Activated CD8-positive, alpha-beta memory T cell treated with anti-CD3 and anti-CD28 coated beads for 36 hours (primary cell): ENCODE measurements at regions not wholly inside any gene's neighbourhood (a gene's known extent, or its start where the extent isn't known, plus 50 kb on each side); places are given as distances from the start of the nearest gene placed in this dataset.
"Not testable (repeated sequence)": the region's sequence is repeated elsewhere in the genome, so short reads cannot be mapped to it uniquely, and the experiment has no call there.

Experiments used
- CTCF ChIA-PET: fragments of 350-600 bp; sonication (Branson Sonifier 250); formaldehyde crosslinking; loops from one replicate; lab custom pipeline; 2021; ENCODE audit warnings: antibody characterized with exemption; lab: Charles Lee
- POLR2A ChIA-PET: fragments of 350-600 bp; sonication (Branson Sonifier 250); formaldehyde crosslinking; loops from one replicate; lab custom pipeline; 2021; ENCODE audit warnings: antibody characterized with exemption; lab: Charles Lee

DNA sequence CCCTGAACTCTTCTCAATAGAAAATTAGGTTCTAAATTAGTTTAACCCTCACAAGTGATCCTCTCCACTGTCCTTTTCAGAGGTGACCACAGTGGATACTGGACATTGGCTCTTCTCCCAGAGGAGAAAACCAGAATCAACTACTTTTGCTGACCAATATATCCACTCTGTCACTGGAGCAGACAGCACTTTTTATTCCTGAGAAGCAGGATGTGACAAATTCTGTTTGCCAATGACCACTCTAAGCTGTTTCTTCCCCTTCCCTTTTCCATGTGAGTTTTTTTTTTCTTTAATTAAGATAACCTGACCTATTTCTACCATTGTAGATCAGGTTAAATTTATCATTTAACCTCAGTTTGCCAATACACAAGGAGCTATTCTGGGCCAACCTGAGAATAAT, 79.7 kb upstream of the ZNF280D start:
- ChIA-PET CTCF (no interaction called here), POLR2A (no interaction called here)

DNA sequence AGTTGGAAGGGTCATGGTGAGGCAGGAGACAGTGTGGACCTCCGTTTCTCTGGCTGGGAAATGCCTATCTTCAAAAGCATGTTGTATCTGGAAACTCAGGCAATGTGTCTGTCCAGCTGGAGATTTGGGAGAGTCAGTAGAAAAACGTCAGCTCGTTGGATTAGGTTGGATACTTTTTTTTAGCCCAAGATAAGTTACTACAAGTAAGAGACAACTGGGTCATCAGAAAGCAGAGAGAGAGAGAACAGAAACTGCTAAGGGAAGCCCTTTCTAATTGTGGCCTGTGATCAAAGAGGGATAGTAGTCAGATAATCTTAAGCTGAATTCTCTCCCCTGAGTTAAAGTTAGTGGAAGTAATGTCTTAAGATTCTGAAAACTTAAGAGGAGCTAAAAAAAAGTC, 78.9 kb upstream of the ZNF280D start:
- ChIA-PET POLR2A (no interaction called here), CTCF (no interaction called here)

DNA sequence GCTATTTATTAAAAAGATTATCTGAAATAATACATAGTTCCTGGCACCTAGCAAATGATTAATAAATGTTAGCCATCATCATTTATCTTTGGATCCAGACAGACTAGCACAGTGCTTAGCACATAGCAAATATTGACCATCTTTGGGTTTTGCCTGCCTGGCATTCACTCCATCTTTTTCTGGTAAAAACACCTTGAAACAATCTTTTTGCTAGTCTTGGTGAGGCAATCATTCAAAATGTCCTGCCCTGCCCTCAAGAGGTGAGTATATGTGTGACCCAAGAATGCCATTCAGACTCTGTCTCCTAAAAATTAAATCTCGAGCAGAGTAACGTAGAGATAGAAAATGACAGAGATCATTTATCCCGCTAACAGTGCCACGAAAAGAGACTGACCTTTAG, 78.3 kb upstream of the ZNF280D start:
- CTCF ChIA-PET = no interaction called here
- POLR2A ChIA-PET = no interaction called here

DNA sequence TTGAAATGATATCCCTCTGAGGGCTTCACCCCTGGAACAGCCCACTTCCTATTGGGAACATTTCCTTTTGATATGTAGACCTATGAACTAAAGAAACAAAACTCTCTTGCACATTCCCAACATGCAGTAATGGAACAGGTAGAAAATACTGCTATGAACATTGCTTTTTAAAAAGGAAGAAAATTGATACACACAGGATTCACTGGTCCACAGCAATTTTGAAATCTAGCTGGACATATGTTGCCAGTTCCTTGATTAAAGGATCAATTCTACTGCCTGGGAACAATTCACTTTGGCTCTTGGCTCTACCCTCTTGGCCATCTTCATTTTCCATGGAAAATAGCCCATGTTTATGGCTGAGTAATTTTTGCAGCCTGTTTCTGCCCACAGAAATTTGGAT, 74.9 kb upstream of the ZNF280D start:
- ChIA-PET POLR2A (no interaction called here), CTCF (no interaction called here)

DNA sequence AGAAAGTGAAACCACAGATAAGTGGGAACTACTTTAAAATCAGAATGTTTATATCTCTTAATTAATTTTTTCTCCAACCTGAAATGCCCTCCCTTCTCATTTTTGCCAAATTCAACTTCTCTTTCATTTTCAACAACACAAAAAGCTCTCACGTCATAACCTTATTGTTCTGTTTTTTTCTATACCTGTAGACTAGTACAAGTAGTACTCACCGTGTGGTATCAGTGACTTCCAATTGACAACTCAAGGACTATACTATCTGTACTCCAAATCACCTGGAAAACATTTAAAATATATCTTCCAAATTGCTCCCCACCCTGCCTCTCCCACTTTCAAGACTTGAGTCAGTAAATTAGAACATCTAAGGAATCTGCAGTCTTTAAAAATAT, 72.8 kb upstream of the ZNF280D start:
- ChIA-PET POLR2A (interaction anchor here (0.5 kb wide), 1 partner anchor 39 kb away, joined by 4 read pairs; no protein-coding TSS in a partner anchor), CTCF (no interaction called here)

DNA sequence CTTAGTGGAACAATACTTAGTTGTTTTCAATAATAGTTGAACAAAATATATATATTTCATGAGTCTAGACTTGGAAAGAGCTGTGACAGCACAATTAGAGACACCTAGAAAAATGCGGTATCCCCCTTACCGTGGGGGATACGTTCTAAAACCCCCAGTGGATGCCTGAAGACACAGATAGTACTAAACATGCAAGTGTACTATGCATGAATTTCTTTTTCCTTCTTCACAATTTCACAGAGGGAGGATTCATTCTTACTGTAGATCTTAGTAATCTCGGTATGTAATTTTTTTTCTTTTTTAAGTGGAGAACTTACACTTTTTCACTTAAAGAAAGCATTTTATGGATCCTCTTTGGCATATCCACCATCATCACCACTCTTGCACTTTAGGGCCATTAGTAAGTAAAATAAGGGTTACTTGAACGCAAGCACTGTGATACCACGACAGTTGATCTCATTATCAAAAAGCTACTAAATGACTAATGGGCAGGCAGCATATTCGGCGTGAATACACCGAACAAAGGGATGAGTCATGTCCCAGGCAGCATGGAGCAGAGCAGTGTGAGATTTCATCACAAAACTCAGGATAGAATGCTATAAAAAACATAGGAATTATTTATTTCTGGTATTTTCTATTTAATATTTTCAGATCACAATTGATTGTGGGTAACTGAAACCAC, 72.3 kb upstream of the ZNF280D start:
- CTCF ChIA-PET = no interaction called here

DNA sequence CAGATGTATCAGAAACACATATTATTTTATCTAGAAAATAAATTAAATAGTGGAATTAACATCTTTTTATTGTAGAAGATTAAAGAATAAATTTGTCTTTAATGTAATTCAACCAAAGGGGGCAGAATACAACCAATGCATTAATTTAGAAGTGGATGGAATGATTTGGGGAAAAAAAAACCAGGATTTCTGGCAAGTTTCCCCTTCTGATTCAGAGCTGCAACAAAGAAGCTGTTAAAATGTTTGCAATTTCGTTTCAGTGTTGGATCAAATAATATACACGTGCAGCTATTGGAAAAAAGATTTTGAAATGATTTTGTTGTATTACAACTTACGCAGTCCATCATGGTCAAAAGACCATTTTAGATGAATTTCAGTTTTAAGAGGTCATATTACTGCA, 71.6 kb upstream of the ZNF280D start:
- POLR2A ChIA-PET = no interaction called here
- CTCF ChIA-PET = no interaction called here

More for the DNA sequence above, 72.3 kb upstream of the ZNF280D start:
- POLR2A ChIA-PET = no interaction called here

DNA sequence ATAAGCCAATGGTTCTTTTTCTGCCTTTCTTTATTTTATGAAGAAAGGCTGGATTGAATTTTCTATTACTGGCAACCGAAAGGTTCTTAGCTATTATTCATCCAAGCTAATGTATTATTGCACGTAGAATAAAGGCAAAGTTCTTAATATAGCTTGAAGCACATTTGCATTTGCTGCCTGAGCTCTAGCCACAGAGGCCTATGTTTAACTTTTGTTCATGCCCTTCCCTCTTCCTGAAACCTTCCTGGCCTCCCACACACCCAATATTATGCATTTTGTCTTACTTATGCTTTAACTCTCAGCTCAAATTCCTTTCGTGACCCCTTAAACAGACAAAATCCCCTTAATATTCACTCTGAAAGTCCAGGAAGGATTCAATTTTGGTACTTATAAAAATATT, 71.0 kb upstream of the ZNF280D start:
- ChIA-PET POLR2A (no interaction called here), CTCF (interaction anchor here (0.7 kb wide), 1 partner anchor 29 kb away, joined by 3 read pairs; no protein-coding TSS in a partner anchor)

DNA sequence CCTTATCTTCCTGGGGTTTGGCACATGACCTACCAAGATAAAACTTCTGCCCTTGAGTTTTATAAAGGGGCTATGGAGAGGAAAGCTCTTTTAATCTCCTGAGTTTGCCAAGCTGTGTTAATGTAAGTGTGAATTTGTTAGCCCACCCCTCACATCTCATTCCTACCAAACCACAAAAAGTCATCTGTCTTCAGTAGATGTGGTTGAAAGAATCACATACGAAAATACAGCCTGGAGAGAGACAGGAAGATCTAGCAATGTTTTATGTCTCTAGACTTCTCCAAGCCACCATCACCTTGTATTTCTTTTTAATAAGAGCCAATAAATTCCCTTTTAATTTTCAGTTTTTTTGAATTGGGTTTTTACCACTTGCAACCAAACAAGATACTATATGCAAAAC, 68.9 kb upstream of the ZNF280D start:
- CTCF ChIA-PET = no interaction called here
- POLR2A ChIA-PET = no interaction called here

DNA sequence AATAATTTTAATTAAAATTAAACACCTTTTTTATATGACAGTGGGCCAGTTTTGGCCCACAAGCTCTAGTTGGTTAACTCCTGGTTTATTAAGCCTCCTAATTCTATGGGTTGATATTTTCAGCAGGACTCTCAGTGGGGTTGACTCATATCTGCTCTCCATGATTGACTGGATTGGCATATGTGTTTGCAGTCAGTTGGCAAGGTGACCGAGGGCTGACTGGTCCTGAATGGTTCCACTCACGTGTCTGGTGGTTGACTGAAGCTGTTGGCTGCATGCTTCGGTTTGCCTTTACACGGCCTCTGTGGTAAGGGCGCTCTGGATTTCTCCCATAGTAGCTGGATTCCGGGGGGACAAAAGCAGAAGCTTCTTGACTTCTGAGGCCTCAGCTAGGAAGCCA, 65.3 kb upstream of the ZNF280D start:
- ChIA-PET CTCF (interaction anchor here (1.5 kb wide), 1 partner anchor 11 kb away, joined by 3 read pairs; no protein-coding TSS in a partner anchor), POLR2A (interaction anchor here (1.0 kb wide), 1 partner anchor 12 kb away, joined by 4 read pairs; no protein-coding TSS in a partner anchor)

DNA sequence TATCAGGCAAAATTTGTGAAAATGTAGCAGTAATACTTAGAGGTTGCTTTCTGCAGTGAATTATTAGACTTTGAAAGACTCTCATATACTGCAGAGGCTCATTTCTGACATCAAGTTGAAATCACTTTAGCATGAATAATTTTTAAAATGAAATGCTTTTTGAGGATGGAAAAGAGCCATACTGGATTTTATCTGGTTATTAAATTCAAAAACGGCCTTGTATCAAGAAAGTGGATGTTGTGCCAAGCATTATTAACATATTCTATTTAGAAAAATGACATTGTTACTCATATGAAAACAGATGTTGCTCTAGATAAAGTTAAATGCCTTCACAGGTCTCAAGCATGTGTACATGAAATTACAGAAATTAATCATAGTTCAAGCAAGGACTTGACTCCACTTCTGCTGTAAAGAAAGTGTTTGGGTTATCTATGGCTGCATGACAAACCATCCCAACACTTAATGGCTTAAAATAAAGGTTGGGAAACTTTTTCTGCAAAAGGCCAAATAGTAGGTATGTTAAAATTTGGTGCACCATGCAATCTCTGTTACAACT, 64.5 kb upstream of the ZNF280D start:
- ChIA-PET CTCF (interaction anchor here (1.4 to 1.5 kb wide), 2 partner anchors 10 kb away, joined by 3 read pairs; no protein-coding TSS in a partner anchor), POLR2A (interaction anchor here (1.0 kb wide), 1 partner anchor 11 kb away, joined by 4 read pairs; no protein-coding TSS in a partner anchor)

DNA sequence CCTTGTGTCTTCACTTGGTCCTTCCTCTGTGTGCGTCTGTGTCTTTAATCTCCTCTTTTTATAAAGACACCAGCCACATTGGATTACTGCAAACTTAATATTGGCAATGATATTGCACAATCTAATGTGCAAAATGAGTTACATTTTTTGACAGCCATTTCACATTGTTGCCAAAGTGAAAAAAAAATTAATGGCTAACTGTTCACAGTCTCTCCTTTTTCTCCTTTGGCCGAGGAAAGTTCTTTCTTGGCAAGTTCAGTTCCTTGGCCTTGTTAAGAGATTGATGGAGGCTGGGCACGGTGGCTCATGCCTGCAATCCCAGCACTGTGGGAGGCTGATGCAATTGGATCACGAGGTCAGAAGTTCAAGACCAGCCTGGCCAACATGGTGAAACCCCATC, 62.2 kb upstream of the ZNF280D start:
- POLR2A ChIA-PET = no interaction called here
- CTCF ChIA-PET = no interaction called here

DNA sequence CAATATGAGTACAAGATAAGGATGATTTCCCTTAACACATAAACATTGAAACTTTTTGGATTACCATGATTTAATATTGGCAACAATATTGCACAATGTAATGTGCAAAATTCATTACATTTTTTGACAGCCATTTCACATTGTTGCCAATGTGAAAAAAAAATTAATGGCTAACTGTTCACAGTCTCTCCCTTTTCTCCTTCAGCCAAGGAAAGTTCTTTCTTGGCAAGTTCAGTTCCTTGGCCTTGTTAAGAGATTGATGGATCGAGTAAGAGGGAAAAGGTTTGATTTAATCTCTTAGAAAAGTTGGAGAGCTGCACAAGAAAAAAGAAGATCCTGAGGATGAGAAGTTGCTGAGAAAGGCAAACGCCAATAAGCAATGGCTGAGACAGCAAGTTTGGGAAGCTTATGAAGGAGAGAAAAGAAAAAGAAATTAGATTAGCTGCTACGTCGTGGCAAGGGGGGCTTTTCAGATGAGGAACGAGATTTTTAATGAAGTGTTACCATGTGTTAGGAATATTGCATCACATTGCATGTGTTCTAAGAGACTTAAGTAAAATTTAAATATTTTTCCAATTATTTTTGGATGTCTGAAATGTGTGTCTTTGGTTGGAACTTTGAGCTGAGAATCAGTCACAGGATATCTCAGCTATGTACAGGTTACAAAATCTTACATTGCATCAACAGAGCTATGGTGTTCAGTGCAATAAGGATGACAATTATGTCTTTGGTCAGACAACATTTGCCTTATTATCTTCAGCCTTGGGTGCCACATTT, 61.4 kb upstream of the ZNF280D start:
- POLR2A ChIA-PET = no interaction called here
- CTCF ChIA-PET = no interaction called here

DNA sequence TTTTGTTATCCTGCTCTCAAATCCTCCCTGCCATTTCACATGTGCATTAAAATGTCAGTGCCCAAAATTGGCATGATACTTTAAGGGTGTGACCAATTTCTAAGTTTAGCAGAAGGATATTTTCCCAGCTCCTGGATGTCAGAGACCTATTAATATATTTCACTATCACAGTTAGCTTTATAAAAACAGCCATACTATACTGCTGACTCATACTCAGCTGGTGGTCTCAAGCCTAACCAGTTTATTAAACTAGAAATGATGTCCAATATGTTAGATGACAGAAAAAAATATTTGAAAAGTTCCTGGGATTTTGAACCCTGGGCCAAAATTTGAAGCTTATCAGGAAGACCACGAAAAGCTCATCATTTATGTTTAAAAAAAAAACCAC, 60.9 kb upstream of the ZNF280D start:
- POLR2A ChIA-PET = no interaction called here
- CTCF ChIA-PET = no interaction called here

DNA sequence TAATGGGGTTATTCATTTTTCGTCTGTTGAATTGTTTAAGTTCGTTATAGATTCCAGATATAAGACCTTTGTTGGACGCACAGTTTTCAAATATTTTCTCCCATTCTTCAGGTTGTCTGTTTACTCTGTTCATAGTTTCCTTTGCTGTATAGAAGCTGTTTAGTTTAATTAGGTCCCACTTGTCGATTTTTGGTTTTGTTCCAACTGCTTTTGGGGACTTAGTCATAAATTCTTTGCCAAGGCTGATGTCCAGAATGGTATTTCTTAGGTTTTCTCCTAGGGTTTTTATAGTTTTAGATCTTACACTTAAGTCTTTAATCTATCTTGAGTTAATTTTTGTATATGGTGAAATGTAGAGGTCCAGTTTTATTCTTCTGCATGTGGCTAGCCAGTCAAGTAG, 58.9 kb upstream of the ZNF280D start:
- ChIA-PET CTCF (no interaction called here), POLR2A (no interaction called here)

DNA sequence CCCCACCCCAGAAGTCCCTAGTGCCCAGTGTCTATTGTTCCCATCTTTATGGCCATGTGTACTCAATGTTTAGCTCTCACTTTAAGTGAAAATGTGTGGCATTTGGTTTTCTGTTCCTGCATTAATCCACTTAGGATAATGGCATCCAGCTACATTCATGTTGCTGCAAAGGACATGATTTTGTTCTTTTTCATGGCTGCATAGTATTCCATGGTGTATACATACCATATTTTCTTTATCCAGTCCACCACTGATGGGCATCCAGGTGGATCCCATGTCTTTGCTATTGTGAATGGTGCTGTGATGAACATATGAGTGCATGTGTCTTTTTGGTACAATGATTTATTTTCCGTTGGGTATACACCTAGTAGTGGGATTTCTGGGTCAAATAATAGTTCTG, 58.2 kb upstream of the ZNF280D start:
- CTCF ChIA-PET, POLR2A ChIA-PET: not testable (repeated sequence)

DNA sequence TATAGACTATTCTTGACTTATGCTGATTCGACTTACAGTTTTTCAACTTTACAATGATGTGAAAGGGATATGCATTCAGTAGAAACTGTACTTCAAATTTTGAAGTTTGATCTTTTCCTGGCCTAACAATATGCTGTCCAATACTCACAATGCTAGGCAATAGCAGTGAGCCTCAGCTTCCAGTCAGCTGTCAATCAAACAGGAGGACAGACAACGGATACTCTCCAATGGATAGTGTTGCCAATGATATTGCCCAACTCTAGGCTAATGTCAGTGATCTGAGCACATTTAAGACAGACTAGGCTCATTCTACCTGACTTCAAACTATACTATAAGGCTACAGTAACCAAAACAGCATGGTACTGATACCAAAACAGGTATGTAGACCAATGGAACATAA, 55.0 kb upstream of the ZNF280D start:
- CTCF ChIA-PET = interaction anchor here (0.9 kb wide), 1 partner anchor 9 kb away, joined by 3 read pairs; no protein-coding TSS in a partner anchor
- POLR2A ChIA-PET = no interaction called here

DNA sequence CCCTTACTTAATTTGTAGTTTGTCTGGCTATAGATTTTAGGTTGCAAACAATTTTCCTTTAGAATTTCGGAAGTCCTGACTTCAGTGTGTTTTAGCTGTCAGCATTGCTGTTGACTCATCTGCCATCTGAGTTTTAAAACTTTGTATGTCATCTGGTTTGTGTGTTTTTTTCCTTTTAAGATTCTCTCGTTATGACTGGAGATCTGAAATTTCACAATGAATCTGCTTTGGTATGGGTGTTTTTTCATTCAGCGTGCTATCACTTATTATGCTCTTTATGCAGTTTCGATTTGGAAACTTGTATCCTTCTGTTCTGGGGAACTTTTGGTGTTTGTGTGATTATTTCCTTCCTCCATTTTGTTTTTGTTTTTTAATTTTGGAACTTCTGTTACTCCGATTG, 53.7 kb upstream of the ZNF280D start:
- CTCF ChIA-PET = interaction anchor here (1.1 kb wide), 1 partner anchor 12 kb away, joined by 3 read pairs; no protein-coding TSS in a partner anchor
- POLR2A ChIA-PET = interaction anchor here (0.7 to 1.3 kb wide), 2 partner anchors 12 to 19 kb away, joined by 4 read pairs; no protein-coding TSS in a partner anchor

DNA sequence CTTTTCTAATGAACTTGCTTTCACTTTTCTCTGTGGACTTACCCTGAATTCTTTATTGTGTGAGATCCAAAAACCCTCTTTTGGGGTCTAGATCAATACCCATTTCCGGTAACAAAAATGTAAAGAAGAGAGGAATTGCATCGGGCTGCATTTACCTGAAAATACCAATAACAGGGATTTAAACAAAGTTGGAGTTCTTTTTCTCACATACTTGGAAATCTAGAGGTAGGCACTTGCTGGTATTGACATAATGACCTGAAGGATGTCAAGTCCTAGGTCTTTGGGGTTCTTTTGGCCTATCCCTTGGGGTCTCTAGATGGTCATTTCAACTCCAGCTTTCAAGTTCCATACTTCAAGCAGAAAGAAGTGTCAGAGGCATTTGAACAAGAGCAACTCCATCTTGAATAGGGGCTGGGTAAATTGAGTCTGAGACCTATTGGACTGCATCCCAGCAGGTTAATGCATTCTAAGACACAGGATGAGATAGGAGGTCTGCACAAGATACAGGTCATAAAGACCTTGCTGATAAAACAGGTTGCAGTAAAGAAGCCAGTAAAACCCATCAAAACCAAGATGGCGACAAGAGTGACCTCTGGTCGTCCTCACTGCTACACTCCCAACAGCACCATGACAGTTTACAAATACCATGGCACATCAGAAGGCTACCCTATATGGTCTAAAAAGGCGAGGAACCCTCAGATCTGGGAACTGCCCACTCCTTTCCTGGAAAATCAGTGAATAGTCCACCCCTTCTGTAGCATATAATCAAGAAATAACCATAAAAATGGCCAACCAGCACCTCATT, 50.8 kb upstream of the ZNF280D start:
- ChIA-PET CTCF (no interaction called here), POLR2A (no interaction called here)
